A172 (cell line): ENCODE measurements at regions not wholly inside any gene's neighbourhood (a gene's known extent, or its start where the extent isn't known, plus 50 kb on each side); places are given as distances from the start of the nearest gene placed in this dataset.

Experiments used
- DNase-seq: peaks from one replicate; pipeline ENCODE4 v3.0.0-alpha.2; 2015; ENCODE audit warnings: low spot score

- no peak for DNase-seq
These were observed 53.2 kb upstream of the SLC4A10 start for GRCh38 chr2:161571051-161571429.
